Stimulated activated memory B cell treated with anti-CD40 and anti-IgM and Interleukin-4, amounts not matched to agents 10 μg/mL and 1 μg/mL and 100 μg/mL, for 72 hours (primary cell): ENCODE measurements at regions not wholly inside any gene's neighbourhood (a gene's known extent, or its start where the extent isn't known, plus 50 kb on each side); places are given as distances from the start of the nearest gene placed in this dataset.

Experiments
- ATAC-seq: fragments of 150-1000 bp; cut with Tn5 transposase; 2 replicates; pipeline ENCODE4 v1.10.0; 2021
- H3K27ac Mint-ChIP-seq: one replicate; pipeline ENCODE4 v1.8.0; 2022; ENCODE audit warnings: mild to moderate bottlenecking, mixed read lengths
- H3K27me3 Mint-ChIP-seq: one replicate; pipeline ENCODE4 v1.8.0; 2022; ENCODE audit warnings: mixed read lengths
- H3K36me3 Mint-ChIP-seq: one replicate; pipeline ENCODE4 v1.8.0; 2022; ENCODE audit warnings: mixed read lengths
- H3K4me1 Mint-ChIP-seq: one replicate; pipeline ENCODE4 v1.8.0; 2022; ENCODE audit warnings: mixed read lengths
- H3K4me3 Mint-ChIP-seq: one replicate; pipeline ENCODE4 v1.8.0; 2022; ENCODE audit warnings: mild to moderate bottlenecking, moderate library complexity, mixed read lengths
- H3K9me3 Mint-ChIP-seq: one replicate; pipeline ENCODE4 v1.8.0; 2022; ENCODE audit warnings: mixed read lengths

DNA sequence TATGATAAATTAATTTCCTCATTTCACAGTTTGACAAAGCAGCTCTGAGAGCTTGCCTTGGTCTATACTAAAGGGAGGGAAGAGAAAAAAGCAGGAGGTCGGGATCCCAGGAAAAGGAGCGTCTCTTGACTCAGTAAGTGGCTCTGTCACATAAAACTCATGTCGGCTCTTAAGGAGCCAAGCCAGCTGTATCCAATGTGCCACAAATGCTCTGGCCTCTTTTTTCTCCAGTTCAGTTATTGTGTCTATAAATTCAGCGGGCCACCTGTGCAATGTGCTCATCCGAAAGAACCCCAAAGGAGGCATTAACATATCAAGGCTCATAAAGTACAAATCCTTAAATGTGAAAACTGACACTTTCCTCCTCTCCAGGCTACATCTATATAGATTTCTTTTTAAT lies 337.7 kb upstream of the FAM241A start:
- H3K9me3 Mint-ChIP-seq, result no peaks in the 10 kb centered on the region
- no peaks in the 10 kb centered on the region for H3K27me3 Mint-ChIP-seq
- H3K4me3 Mint-ChIP-seq, result no peak overlapping the region
- no peaks in the 10 kb centered on the region for H3K36me3 Mint-ChIP-seq
- ATAC-seq, result no peak
- H3K27ac Mint-ChIP-seq, result no peak overlapping the region
- H3K4me1 Mint-ChIP-seq, result no peaks in the 10 kb centered on the region

DNA sequence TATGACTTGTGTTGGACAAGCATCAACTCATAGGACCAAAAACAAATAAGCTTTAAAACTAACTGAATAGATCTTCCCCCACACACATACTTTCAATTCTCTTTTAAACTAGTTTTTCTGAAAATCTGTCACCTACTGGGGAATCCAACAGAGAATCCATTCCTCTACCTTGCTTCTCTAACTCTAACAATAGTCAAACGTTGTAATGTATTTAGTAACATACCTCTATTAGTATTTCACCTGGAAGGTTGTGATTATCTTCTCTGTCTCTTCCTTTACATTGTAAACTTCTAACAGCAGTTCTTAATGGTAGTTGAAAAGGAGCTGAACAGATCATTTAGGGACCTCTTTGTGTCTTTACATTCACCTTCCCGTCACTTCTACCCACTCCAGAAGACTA lies 337.1 kb upstream of the FAM241A start:
- no peaks in the 10 kb centered on the region for H3K4me1 Mint-ChIP-seq
- no peak overlapping the region for H3K4me3 Mint-ChIP-seq
- no peaks in the 10 kb centered on the region for H3K36me3 Mint-ChIP-seq
- H3K9me3 Mint-ChIP-seq, result no peaks in the 10 kb centered on the region
- no peak overlapping the region for H3K27ac Mint-ChIP-seq
- H3K27me3 Mint-ChIP-seq, result no peaks in the 10 kb centered on the region
- ATAC-seq, result no peak

DNA sequence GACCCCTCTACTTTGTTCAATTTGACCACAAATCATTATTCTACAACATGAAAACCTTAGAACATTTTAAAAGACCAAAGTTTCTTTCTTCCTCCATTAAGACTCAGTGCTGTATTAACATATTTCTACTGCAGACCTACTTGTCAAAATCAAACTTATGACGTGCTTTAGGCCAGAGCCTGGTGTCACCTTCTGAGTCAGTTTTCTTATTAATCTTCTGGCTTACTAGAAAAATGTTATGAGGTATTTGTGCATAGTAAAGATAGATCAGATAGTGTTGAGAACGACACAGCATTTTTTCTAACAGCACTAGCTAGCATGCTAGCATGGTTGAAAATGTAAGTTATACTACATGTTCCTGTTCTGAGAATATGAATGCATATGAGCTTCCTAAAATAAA lies 333.6 kb upstream of the FAM241A start:
- no peaks in the 10 kb centered on the region for H3K27me3 Mint-ChIP-seq
- H3K9me3 Mint-ChIP-seq, result peaks cover 2% of the 10 kb centered on the region
- ATAC-seq, result no peak
- no peak overlapping the region for H3K4me3 Mint-ChIP-seq
- no peaks in the 10 kb centered on the region for H3K36me3 Mint-ChIP-seq
- no peak overlapping the region for H3K27ac Mint-ChIP-seq
- H3K4me1 Mint-ChIP-seq, result no peaks in the 10 kb centered on the region

DNA sequence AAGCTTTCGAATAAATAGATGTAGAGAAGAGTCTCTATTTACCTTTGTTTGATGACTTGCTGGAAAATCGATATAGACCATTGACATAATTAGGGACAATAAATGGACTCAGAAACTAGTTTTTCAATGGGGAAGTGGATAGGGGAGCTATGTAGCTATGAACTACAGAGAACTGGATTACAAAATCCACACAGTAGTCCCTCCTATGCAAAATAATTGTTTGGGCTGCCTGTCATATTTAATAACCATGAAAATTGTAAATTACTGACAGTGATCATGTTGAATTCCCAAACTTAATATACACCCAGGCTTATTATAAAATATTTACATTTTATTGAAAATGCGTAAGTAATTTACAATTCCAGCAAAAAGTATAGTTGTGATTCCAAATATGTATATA lies 333.1 kb upstream of the FAM241A start:
- no peak overlapping the region for H3K4me3 Mint-ChIP-seq
- H3K27ac Mint-ChIP-seq, result no peak overlapping the region
- no peak for ATAC-seq
- H3K36me3 Mint-ChIP-seq, result no peaks in the 10 kb centered on the region
- H3K4me1 Mint-ChIP-seq, result no peaks in the 10 kb centered on the region
- no peaks in the 10 kb centered on the region for H3K27me3 Mint-ChIP-seq
- peaks cover 3% of the 10 kb centered on the region for H3K9me3 Mint-ChIP-seq

DNA sequence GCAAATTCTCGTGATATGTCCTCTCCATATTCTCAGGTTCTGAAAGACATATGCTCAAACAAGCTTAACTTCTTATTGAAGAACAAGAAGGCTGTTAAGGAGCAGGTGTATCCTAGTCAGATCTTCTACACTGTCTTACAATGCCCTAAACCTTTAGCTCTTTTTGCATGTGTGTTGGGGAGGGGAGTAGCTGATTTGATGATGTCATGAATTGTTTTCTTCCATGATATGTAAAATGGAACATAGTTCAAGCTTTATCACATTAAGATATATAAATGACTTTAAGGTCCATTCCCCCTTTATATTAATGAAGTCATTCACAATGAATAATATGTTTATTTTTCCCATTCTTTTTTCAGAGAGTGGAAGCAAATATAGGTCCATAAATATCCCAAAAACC lies 332.5 kb upstream of the FAM241A start:
- no peak overlapping the region for H3K27ac Mint-ChIP-seq
- peaks cover 3% of the 10 kb centered on the region for H3K9me3 Mint-ChIP-seq
- H3K4me3 Mint-ChIP-seq, result no peak overlapping the region
- no peaks in the 10 kb centered on the region for H3K4me1 Mint-ChIP-seq
- H3K36me3 Mint-ChIP-seq, result no peaks in the 10 kb centered on the region
- ATAC-seq, result no peak
- no peaks in the 10 kb centered on the region for H3K27me3 Mint-ChIP-seq

DNA sequence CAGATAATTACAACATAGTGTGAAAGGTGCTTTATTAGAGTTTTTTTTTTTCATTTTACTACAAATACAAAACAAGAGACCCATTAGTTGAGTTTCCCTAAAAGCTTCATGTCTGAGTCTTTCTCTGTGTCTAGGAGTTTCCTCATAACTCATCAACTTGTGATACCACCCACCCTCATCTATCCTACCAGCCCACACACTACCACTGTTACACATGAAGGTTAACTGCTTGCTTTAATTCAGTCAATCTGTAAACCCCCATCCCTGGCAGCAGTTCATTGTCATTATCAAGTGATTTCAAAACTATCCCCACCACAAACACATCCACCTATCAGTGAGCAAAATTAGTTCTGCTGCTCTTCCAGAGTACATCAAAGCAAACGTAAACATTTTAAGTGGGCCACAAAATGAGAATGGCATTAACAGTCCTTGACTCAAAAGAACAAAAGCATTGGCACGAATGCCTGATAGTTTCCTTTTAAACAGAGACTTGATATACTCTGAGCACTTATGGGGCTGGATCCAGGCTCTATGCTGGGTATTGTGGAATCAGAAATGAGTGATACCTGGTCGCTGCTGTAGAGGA lies 331.6 kb upstream of the FAM241A start:
- Mint-ChIP-seq H3K4me1 (no peaks in the 10 kb centered on the region), H3K36me3 (no peaks in the 10 kb centered on the region), H3K9me3 (peaks cover 3% of the 10 kb centered on the region), H3K27me3 (no peaks in the 10 kb centered on the region), H3K4me3 (no peak overlapping the region), H3K27ac (no peak overlapping the region)
- no peak for ATAC-seq

DNA sequence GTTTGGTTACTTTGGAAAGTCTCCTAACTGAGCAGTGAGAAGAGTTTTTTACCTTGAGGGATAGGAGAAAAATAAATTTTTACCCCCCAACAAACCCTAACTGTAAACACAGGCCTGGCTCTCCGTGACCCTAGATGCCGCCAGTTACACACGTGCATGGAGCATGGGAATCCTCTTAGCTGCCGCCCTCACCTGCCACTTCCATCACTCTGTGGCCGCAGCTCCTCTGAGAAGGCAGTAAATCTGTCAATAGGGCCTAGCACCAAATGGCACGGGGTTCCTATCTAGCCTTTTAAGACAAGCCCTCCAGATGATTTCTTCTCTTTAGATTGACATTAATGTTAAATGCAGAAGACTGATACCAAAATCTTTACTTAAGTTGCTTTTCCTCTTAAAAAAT lies 330.3 kb upstream of the FAM241A start:
- H3K27ac Mint-ChIP-seq, result no peak overlapping the region
- H3K36me3 Mint-ChIP-seq, result no peaks in the 10 kb centered on the region
- H3K4me3 Mint-ChIP-seq, result no peak overlapping the region
- no peak for ATAC-seq
- peaks cover 3% of the 10 kb centered on the region for H3K9me3 Mint-ChIP-seq
- H3K27me3 Mint-ChIP-seq, result no peaks in the 10 kb centered on the region
- no peaks in the 10 kb centered on the region for H3K4me1 Mint-ChIP-seq

DNA sequence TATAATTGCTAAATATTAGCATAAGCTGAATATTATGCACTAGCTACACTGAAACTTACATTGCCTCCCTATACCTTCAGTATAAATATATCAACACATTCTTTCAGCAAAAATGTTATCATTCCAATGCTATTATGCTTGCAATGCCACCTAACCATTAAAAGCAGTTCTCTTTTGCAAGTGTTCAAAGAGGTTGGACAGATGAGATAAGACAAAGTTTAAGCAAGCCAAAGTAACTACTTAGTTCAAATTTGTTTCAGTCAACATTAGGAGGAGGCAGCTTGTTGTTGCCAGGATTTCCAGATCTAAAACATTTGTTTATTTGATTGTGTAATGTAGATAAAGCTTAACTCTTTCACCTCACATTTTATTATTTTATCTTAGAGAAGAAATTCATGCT lies 323.9 kb upstream of the FAM241A start:
- Mint-ChIP-seq H3K4me1 (no peaks in the 10 kb centered on the region), H3K4me3 (no peak overlapping the region), H3K27me3 (no peaks in the 10 kb centered on the region), H3K36me3 (no peaks in the 10 kb centered on the region), H3K9me3 (peaks cover 3% of the 10 kb centered on the region), H3K27ac (no peak overlapping the region)
- no peak for ATAC-seq

DNA sequence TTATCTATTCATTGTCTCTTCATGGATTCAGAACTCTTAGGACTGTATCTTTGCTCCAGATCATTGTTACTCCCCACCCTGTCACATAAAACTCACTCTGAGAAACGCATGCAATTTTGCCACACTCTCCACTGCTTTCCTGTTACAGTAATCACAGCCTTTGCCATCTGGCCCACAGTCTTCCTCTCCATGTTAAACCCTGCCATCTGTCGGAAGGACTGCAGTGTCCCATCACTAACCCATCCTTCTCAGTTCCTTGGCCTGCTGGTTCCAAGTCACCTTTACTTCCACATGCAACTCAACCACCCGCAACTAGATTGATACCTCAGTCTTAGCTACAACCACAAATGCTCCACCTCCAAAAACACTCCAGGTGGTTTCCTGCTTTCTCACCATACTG lies 308.7 kb upstream of the FAM241A start:
- Mint-ChIP-seq H3K36me3 (no peaks in the 10 kb centered on the region), H3K9me3 (no peaks in the 10 kb centered on the region), H3K4me3 (no peak overlapping the region), H3K27me3 (no peaks in the 10 kb centered on the region), H3K27ac (no peak overlapping the region), H3K4me1 (no peaks in the 10 kb centered on the region)
- no peak for ATAC-seq

DNA sequence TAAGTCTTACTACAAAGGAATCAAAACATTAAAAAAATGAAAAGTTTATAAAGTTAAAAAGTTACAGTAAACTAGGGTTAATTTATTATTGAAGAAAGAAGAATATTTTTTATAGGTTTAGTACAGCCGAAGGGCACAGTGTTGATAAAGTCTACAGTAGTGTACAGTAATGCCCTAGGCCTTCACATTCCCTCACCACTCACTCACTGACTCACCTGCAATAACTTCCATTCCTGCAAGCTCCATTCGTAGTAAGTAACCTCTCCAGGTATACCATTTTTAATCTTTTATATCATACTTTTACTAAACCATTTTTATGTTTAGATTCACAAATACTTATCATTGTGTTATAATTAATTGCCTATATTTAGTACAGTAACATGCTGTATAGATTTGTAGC lies 307.5 kb upstream of the FAM241A start:
- no peak for ATAC-seq
- no peaks in the 10 kb centered on the region for H3K36me3 Mint-ChIP-seq
- H3K4me1 Mint-ChIP-seq, result no peaks in the 10 kb centered on the region
- H3K4me3 Mint-ChIP-seq, result no peak overlapping the region
- no peaks in the 10 kb centered on the region for H3K27me3 Mint-ChIP-seq
- H3K9me3 Mint-ChIP-seq, result no peaks in the 10 kb centered on the region
- no peak overlapping the region for H3K27ac Mint-ChIP-seq

DNA sequence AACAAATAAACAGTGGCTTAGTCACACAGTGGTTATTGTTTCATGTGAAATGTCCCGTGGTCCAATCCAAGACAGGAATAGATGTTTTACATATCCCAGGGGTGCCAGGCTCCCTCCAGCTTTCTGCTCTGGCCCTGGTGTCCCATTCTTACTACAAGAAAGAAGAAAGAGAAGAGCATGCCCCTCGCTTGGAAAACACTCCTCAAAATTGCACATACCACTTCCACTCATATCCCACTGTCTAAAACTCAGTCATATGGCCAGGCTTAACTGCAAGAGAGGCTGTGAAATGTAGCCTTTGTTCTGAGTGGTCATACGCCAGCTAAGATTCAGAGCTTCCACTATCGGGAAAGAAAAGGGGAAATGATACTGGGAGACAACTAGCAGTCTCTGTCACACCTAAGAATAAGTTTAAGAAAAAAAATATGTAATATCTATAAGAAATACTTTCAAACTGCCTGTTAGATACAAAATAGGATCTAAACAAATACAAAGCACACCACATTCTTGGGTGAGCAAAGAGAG lies 306.8 kb upstream of the FAM241A start:
- Mint-ChIP-seq H3K36me3 (no peaks in the 10 kb centered on the region), H3K4me1 (no peaks in the 10 kb centered on the region), H3K27me3 (no peaks in the 10 kb centered on the region), H3K27ac (no peak overlapping the region), H3K4me3 (no peak overlapping the region), H3K9me3 (no peaks in the 10 kb centered on the region)
- no peak for ATAC-seq

DNA sequence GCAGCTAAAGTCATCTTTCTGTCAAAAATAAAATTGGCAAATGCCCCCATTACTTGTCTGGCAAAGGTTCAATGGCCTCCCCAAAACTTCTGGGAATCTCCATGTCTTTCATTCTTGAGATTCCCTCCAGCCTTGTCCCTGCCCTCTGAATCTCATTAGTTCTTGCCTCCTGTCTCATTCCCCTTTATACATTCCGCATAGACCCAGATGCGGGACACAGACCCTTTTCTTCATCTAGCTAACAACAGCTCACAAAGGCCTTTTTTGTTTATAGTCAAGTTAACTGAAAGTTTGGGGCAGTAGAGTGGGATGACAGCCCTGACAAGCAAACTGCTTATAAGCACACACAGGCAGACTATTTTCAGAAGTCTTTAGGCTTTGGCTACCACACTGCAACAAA lies 306.1 kb upstream of the FAM241A start:
- no peaks in the 10 kb centered on the region for H3K27me3 Mint-ChIP-seq

DNA sequence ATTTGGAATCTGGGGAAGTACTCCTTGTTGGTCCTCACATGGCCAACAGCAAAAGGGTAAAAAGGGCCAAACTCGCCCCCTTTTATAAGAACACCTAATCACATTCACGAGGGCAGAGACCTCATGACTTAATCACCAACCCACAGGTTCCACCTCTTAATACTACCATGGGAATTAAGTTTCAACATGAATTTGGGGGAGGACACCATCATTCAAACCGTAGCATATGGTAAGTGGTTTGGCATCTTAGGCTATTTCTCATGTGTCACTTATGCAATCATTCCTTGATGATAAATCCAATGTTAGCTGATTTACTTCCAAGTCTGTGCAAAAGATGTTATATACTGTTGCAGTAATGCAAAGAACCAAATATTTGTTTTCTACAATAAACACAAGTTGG lies 302.9 kb upstream of the FAM241A start:
- H3K4me3 Mint-ChIP-seq, result no peak overlapping the region
- H3K27me3 Mint-ChIP-seq, result no peaks in the 10 kb centered on the region
- no peak for ATAC-seq
- no peaks in the 10 kb centered on the region for H3K4me1 Mint-ChIP-seq
- no peaks in the 10 kb centered on the region for H3K9me3 Mint-ChIP-seq
- no peak overlapping the region for H3K27ac Mint-ChIP-seq
- H3K36me3 Mint-ChIP-seq, result no peaks in the 10 kb centered on the region

More for the DNA sequence above, 306.1 kb upstream of the FAM241A start:
- Mint-ChIP-seq H3K4me1 (no peaks in the 10 kb centered on the region), H3K9me3 (no peaks in the 10 kb centered on the region), H3K4me3 (no peak overlapping the region), H3K27ac (no peak overlapping the region), H3K36me3 (no peaks in the 10 kb centered on the region)
- no peak for ATAC-seq

DNA sequence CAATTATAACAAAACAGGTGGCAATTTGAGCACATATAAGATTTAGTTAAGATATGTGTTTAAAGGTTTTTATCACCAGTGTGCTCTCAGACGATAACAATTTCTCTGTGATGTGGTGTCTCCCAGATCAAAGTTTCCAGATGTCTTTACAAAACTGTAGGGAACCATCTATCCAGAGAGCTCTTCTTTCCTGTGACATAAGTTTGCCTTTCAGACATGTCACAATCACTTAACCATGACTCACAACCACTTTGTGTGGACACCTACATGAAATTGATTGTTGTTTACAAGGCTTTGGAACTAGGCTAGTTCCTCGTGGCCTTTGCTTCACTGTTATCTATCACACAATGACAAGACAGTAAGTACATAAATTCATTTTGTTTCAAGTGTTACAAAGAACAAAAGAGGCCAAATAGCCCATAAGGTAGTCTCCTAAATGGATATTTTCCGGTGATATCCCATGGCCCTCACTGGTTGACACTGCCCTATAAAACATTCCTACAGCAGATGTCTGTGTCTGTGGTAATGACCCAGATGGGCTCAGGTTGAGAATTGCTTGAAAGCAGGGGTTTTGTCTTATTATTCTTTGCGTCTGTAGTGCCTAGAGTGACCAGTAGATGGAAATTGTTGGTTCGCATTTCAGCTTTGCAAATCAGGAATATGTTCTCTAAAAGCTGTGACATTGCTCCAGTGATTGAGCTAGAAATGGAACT lies 297.8 kb upstream of the FAM241A start:
- Mint-ChIP-seq H3K4me1 (no peaks in the 10 kb centered on the region), H3K9me3 (no peaks in the 10 kb centered on the region), H3K27ac (no peak overlapping the region), H3K27me3 (no peaks in the 10 kb centered on the region), H3K36me3 (no peaks in the 10 kb centered on the region), H3K4me3 (no peak overlapping the region)
- ATAC-seq, result no peak

DNA sequence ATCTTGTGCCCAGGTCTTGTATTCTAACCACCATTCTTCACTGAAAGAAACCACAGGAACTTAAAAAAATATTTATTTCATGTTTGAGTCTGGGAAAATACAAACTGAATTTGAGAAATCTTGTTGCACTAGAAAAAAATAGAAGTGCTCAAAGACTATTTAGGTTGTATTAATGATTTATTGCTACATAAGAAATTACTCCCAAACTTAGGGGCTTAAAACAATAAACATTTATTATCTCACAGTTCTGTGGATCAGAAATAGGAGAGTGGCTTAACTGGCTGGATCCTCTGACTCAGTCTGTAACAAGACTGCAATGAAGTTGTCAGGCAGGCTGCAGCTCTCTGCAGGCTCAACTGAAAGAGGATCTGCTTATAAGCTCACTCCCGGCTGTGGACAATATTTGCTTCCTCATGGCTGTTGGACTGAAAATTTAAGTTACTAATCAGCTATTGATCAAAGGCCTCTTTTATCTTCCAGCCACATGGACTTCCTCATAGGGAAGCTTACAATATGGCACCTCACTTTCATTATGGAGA lies 295.4 kb upstream of the FAM241A start:
- no peaks in the 10 kb centered on the region for H3K4me1 Mint-ChIP-seq
- no peak for ATAC-seq
- no peak overlapping the region for H3K27ac Mint-ChIP-seq
- no peaks in the 10 kb centered on the region for H3K9me3 Mint-ChIP-seq
- no peaks in the 10 kb centered on the region for H3K27me3 Mint-ChIP-seq
- no peak overlapping the region for H3K4me3 Mint-ChIP-seq
- H3K36me3 Mint-ChIP-seq, result no peaks in the 10 kb centered on the region

DNA sequence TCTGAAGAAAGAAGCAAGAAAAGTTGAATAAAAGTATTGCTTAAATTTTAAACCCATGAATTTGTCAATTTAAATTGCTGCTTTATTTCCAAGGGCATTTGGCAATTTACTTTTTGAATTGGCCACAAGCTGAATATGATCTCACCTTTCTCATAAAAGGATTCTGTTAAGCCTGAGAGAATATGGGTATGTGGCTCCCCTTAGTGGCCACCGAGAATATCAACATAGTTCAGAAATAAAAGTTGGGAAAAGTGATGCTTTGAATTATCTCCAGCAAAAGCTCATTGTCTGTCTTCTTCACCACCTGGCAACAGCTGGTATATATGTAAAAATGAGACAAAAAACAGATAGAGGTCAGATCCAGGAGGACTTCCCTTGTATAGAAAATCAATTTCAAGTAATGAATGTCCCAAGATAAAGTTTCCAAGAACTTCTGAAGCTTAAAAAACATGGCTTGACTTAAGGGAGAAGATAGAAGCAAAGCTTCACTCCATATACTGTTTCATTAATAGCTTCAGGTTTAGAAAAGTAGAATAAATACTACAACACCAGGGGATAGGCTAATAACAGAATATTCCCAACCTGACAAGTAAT lies 290.7 kb upstream of the FAM241A start:
- no peaks in the 10 kb centered on the region for H3K9me3 Mint-ChIP-seq
- no peaks in the 10 kb centered on the region for H3K4me1 Mint-ChIP-seq
- no peak overlapping the region for H3K4me3 Mint-ChIP-seq
- ATAC-seq, result no peak
- no peaks in the 10 kb centered on the region for H3K36me3 Mint-ChIP-seq
- H3K27ac Mint-ChIP-seq, result no peak overlapping the region
- peaks cover 7% of the 10 kb centered on the region for H3K27me3 Mint-ChIP-seq
